OCI-LY1 (cell line): ENCODE measurements at regions not wholly inside any gene's neighbourhood (a gene's known extent, or its start where the extent isn't known, plus 50 kb on each side); places are given as distances from the start of the nearest gene placed in this dataset.
"Not testable (repeated sequence)": the region's sequence is repeated elsewhere in the genome, so short reads cannot be mapped to it uniquely, and the experiment has no call there.

ENCODE experiments used
- EZH2 ChIP-seq: fragments of 200-600 bp; sonication (generic), shearing (Covaris generic); IDR thresholded peaks from 2 replicates; pipeline ENCODE4 v1.8.0; 2017; ENCODE audit warnings: borderline replicate concordance, mixed run types, mild to moderate bottlenecking, antibody characterized with exemption, low read length, moderate library complexity, mixed read lengths
- TF ChIP-seq, protein P1 (sequence below): fragments of 200-600 bp; sonication (generic), shearing (Covaris generic); IDR thresholded peaks from 2 replicates; pipeline ENCODE4 v1.5.1; 2017; ENCODE audit warnings: mild to moderate bottlenecking, antibody characterized with exemption, low read length, moderate library complexity, mixed read lengths

DNA sequence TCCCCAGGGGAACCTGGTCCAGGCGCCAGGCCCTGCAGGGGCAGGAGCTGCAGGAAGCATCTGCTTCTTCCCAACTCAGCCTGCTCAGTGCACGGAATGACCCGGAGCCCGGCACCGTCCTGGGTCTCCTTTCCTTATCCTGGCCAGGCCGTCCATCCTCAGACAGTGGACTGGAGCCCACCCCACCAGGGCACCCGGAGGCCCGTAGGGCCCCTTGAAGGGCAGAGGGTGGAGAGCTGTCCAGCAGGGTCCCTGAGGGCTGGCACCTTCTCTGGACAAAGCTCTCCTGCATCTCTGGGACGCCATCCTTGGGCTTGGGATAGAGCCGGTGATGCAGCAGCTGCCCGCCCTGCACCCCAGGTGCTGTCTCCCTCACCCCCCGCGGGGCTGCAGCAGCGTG is 207.9 kb downstream of the TMEM121 start:
- TF ChIP-seq, protein P1, sequence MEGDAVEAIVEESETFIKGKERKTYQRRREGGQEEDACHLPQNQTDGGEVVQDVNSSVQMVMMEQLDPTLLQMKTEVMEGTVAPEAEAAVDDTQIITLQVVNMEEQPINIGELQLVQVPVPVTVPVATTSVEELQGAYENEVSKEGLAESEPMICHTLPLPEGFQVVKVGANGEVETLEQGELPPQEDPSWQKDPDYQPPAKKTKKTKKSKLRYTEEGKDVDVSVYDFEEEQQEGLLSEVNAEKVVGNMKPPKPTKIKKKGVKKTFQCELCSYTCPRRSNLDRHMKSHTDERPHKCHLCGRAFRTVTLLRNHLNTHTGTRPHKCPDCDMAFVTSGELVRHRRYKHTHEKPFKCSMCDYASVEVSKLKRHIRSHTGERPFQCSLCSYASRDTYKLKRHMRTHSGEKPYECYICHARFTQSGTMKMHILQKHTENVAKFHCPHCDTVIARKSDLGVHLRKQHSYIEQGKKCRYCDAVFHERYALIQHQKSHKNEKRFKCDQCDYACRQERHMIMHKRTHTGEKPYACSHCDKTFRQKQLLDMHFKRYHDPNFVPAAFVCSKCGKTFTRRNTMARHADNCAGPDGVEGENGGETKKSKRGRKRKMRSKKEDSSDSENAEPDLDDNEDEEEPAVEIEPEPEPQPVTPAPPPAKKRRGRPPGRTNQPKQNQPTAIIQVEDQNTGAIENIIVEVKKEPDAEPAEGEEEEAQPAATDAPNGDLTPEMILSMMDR, result not testable (repeated sequence)
- not testable (repeated sequence) for TF ChIP-seq EZH2
